Ishikawa (cell line): ENCODE measurements at regions not wholly inside any gene's neighbourhood (a gene's known extent, or its start where the extent isn't known, plus 50 kb on each side); places are given as distances from the start of the nearest gene placed in this dataset.

Experiments
- CEBPB ChIP-seq: IDR thresholded peaks from 2 replicates; pipeline ENCODE4 v1.6.1; 2012
- CREB1 ChIP-seq: IDR thresholded peaks from 2 replicates; pipeline ENCODE4 v1.6.1; 2012; ENCODE audit warnings: low read depth
- EGR1 ChIP-seq: IDR thresholded peaks from 2 replicates; pipeline ENCODE4 v1.6.1; 2012
- EP300 ChIP-seq: IDR thresholded peaks from 2 replicates; pipeline ENCODE4 v1.6.1; 2012; ENCODE audit warnings: borderline replicate concordance
- FOXM1 ChIP-seq: IDR thresholded peaks from 2 replicates; pipeline ENCODE4 v1.6.1; 2012; ENCODE audit warnings: low read depth, borderline replicate concordance
- MAX ChIP-seq: IDR thresholded peaks from 2 replicates; pipeline ENCODE4 v1.6.1; 2012
- NFIC ChIP-seq: IDR thresholded peaks from 2 replicates; pipeline ENCODE4 v1.6.1; 2012
- RAD21 ChIP-seq: IDR thresholded peaks from 2 replicates; pipeline ENCODE4 v1.6.1; 2012; ENCODE audit warnings: low read depth
- REST ChIP-seq: IDR thresholded peaks from 2 replicates; pipeline ENCODE4 v1.6.1; 2012; ENCODE audit warnings: low read depth, mild to moderate bottlenecking
- TAF1 ChIP-seq: IDR thresholded peaks from 2 replicates; pipeline ENCODE4 v1.6.1; 2012; ENCODE audit warnings: low read depth, mild to moderate bottlenecking
- TCF12 ChIP-seq: IDR thresholded peaks from 2 replicates; pipeline ENCODE4 v1.6.1; 2012; ENCODE audit warnings: low read depth
- TEAD4 ChIP-seq: IDR thresholded peaks from 2 replicates; pipeline ENCODE4 v1.6.1; 2012
- USF1 ChIP-seq: IDR thresholded peaks from 2 replicates; pipeline ENCODE4 v1.6.1; 2012
- YY1 ChIP-seq: IDR thresholded peaks from 2 replicates; pipeline ENCODE4 v1.6.1; 2012; ENCODE audit warnings: low read depth
- ZBTB7A ChIP-seq: IDR thresholded peaks from 2 replicates; pipeline ENCODE4 v1.6.1; 2012; ENCODE audit warnings: low read depth

GRCh38 chrX:127112726-127113125 is 293.2 kb downstream of the PRR32 start:
- TF ChIP-seq ZBTB7A, result no peak

- TF ChIP-seq RAD21, result no peak
- no peak for TF ChIP-seq CREB1
- no peak for TF ChIP-seq TCF12
- TF ChIP-seq YY1, result no peak
- TF ChIP-seq MAX, result no peak
- no peak for TF ChIP-seq ZBTB7A
- no peak for TF ChIP-seq CEBPB
- TF ChIP-seq EGR1, result no peak
- TF ChIP-seq NFIC, result no peak
- TF ChIP-seq USF1, result no peak
- TF ChIP-seq REST, result no peak
- no peak for TF ChIP-seq EP300
- no peak for TF ChIP-seq TEAD4
- no peak for TF ChIP-seq TAF1
- no peak for TF ChIP-seq FOXM1
Observed at GRCh38 chrX:127124871-127125270, 305.3 kb downstream of the PRR32 start.

- TF ChIP-seq TCF12 (no peak), USF1 (no peak), TAF1 (no peak), TEAD4 (no peak), MAX (no peak), EGR1 (no peak), CEBPB (no peak), RAD21 (no peak), NFIC (no peak), ZBTB7A (no peak), CREB1 (no peak)
Observed at GRCh38 chrX:127128282-127128681, 308.8 kb downstream of the PRR32 start.

GRCh38 chrX:127129510-127129909 is 310.0 kb downstream of the PRR32 start:
- no peak for TF ChIP-seq ZBTB7A
- TF ChIP-seq FOXM1, result no peak
- TF ChIP-seq CEBPB, result no peak
- TF ChIP-seq TEAD4, result no peak

GRCh38 chrX:127138218-127138617 is 318.7 kb downstream of the PRR32 start:
- TF ChIP-seq EGR1 (no peak), CEBPB (no peak), RAD21 (no peak)

- TF ChIP-seq USF1 (no peak), YY1 (no peak), CREB1 (no peak), EP300 (no peak), ZBTB7A (no peak), TEAD4 (no peak), FOXM1 (no peak), RAD21 (no peak)
Observed at GRCh38 chrX:127177966-127178365, 358.4 kb downstream of the PRR32 start.

GRCh38 chrX:127187095-127187494 is 367.6 kb downstream of the PRR32 start:
- TF ChIP-seq EP300 (no peak), MAX (no peak), CREB1 (no peak), REST (no peak), RAD21 (no peak), YY1 (no peak), TCF12 (no peak), FOXM1 (no peak), EGR1 (no peak), ZBTB7A (no peak), TAF1 (no peak)
